ENCODE measurements at regions not wholly inside any gene's neighbourhood (a gene's known extent, or its start where the extent isn't known, plus 50 kb on each side); places are given as distances from the start of the nearest gene placed in this dataset.
"Not testable (repeated sequence)": the region's sequence is repeated elsewhere in the genome, so short reads cannot be mapped to it uniquely, and the experiment has no call there.

DNA sequence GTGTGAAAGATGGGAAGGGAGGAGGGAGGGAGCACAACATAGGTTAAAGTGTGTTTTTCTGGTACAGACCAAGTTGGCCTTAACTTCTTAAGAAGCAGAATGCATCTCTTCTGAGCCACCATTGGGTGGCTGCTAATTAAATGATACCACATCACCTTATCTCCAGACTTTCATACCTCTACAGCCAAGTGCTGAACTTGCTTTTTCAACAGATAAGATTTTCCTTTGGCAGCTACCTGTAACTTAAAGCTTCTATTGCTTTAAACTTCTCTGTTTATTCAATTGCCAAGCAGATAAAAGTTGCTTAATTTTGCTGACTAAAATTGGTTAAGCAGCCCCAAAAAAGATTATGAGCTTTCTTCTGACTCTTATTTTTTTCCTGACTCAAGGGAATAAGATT is 292.4 kb upstream of the SGO1 start:
- DNase-seq (ENCODE audit: low spot score): no peak

DNA sequence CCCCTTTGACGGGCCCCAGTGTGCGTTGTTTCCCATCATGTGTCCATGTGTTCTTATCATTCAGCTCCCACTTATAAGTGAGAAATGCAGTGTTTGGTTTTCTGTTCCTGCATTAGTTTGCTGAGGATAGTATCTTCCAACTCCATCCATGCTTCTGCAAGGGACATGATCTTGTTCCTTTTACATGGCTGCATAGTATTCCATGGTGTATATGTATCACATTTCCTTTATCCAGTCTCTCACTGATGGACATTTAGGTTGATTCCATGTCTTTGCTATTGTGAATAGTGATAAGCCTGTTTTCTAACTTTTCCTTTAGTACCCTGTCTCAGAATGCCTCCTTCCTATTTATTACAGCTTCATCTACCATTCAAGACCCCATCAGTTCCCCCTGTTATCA is 278.2 kb upstream of the SGO1 start:
- not testable (repeated sequence) for DNase-seq (ENCODE audit: low spot score)

DNA sequence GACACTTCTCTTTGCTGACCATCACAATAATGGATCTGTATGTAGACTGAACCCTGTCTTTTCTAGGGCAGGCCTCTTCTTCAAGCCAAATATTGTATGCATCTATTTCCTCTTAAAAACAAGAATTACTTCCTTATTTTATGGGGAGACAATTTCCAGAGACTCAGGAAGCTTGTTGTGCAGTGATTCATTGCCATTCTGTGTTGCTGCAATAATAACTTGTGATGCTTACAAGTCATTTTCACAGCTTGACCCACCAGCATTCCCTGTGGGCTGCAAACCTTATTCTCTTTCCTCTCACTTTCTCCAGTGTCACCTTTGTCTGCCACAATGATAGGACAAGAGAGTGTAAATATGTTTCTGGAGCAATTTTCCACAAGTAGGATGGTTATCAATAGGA is 276.7 kb upstream of the SGO1 start:
- DNase-seq (ENCODE audit: low spot score): no peak

DNA sequence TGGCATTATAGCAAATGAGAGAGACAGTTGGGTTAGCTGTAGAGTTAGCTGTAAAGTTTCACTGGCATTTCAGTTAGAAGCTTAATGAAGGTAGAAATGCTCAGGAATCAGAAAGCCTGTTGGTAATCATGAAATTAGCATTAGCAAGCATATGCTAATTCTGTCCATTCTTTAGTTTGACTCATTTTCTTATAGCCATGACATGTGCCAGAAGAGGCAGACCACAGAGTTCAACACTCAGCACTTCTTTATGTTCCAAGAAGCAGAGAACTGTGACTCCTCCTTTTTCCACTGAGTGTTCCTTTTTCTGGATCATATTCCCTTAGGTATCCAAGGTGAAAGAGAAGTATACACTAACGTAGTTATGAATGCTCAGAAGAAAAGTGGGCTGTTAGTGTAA is 276.2 kb upstream of the SGO1 start:
- DNase-seq (ENCODE audit: low spot score): no peak

DNA sequence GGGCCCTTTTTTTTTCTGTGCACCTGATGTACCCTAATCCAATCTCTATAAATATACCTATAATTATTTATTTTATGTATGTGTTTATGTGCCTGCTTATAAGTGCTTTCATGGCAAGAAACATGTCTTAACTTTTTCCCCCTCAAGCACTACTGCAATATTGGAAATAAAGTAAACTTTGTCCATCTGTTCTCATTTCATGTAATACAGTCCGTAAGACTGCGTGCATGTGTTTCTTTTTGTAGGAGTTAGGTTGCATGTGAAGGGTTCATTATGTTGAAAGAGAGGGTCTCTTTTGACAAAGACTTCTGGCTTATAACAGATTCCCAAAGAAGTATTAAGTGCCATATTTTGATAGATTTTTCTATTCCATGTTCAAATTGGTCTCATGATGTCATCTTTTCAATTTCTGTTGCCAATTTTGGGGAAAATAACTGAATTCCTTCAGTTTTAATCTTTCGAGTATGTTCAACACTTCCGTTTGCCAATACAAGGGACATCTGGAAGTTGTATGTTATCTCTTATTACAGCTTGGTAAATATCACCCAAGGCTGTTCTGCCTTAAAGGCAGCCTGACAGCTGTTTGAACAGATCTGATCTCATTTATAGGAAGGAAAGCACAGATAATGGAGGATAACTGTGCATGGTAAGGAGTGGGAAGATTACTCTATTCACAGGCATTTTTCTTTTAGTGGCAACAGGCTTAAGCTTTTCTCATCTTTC is 273.1 kb upstream of the SGO1 start:
- no peak for DNase-seq (ENCODE audit: low spot score)

DNA sequence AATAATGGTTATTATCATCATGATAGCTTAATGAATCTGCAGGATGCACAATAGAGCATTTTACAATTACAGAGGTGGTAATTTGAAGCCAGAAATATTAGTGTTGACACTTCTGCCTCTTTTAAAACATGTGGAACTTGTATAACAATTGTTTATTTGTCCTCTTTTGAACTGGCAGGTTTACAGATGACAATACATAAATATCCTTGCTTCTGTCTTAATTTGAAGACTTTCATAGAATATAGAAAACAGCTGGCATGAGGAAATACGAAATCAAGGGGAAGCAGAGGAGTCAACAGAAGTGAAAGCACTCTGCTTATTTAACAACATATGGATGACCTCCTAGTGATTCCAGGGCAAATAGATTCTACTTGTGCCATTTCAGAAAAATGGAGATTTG is 270.5 kb upstream of the SGO1 start:
- DNase-seq (ENCODE audit: low spot score): no peak

DNA sequence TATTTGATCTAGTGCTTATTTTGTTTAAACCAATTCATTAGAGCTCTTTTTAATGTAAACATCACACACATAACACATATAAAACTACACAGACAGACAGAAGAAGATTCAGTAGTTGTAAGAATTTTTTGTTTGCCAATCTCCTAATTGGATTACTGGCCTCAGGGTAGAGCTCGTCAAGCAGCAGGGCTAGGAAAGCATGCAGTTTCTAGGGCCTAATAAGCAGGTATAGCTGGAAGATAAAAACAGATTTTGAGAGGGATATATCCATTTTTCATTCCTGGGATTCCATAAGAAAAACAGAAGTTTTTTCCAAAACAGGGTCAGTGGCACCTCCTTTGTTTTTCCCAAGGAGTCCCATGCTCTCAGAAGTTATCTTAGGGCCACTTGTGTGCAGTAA is 265.2 kb upstream of the SGO1 start:
- DNase-seq (ENCODE audit: low spot score): no peak

DNA sequence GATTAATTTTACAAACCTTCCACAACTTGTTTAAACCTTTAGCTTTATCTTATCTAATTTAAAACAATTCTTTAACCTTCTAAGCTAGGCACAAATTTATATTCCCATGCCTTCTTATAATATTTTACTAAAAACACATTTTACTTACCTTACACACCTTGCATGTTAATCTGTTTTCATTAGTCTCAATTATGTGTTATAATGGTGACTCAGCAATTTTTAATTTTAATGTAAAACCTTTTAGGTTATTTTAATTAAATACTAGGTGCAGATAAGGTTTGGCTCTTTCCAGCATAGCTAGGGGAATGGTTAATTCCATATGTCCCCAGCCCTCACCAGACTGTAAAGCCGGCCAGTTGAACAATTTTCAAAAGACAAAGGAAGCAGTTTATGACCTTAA is 264.6 kb upstream of the SGO1 start:
- DNase-seq (ENCODE audit: low spot score): no peak

DNA sequence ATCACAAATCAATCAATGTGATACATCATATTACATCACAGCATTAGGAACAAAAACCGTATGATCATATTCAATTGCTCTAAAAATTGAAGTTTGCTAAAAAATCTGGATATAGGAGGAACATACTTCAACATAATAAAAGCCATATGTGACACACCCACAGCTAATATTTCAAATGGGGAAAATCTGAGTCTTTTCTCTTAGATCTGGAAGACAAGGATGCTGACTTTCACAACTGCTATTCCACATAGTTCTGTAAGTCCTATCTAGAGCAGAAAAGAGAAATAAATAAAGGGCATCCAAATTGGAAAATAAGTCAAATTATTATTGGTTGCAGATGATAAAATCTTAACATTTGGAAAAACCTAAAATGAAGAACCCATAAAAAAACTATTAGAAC is 256.8 kb upstream of the SGO1 start:
- no peak for DNase-seq (ENCODE audit: low spot score)

DNA sequence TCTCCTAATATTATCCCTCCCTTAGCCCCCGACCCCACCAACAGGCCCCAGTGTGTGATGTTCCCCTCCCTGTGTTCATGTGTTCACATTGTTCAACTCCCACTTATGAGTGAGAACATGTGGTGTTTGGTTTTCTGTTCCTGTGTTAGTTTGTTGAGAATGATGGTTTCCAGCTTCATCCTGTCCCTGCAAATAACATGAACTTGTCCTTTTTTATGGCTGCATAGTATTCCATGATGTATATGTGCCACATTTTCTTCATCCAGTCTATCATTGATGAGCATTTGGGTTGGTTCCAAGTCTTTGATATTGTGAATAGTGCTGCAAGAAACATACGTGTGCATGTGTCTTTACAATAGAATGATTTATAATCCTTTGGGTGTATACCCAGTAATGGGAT is 241.3 kb upstream of the SGO1 start:
- DNase-seq (ENCODE audit: low spot score): not testable (repeated sequence)

DNA sequence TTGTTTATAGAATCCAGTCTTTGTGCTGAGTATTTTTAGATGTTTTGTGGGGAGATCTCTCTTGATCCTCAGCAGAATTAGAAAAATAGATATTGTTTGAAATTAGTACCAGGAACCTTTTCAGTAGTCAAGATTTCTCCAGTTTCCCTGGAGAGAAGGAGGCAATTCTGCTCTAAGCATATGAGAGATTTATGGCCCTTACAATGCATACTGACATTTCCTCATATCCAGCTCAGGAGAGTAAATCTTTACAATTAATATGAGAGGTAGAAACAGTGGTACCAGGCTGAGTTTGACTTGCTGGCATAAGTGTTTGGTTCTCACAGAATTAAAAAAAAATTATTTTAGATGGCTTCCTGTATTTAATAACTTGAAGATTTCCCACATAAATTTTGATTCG is 239.1 kb upstream of the SGO1 start:
- no peak for DNase-seq (ENCODE audit: low spot score)

DNA sequence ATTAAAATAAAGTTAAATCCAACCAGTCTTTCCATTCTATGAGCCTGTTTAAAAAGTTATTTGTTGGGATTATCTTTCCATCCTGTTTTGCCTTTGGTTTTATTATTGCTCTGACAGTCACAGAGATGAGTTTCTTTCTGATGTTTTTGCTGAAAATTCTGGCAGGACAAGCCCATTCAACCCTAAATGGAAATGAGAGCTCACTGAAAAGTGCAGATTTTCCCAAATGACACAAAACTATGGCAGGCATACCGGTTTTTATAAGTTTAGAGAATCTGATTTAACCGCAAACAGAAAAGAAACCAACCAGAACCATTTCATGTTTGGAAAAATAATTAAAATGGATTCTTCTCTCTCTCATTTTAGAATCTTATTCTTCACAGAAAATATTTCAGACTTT is 238.1 kb upstream of the SGO1 start:
- no peak for DNase-seq (ENCODE audit: low spot score)

DNA sequence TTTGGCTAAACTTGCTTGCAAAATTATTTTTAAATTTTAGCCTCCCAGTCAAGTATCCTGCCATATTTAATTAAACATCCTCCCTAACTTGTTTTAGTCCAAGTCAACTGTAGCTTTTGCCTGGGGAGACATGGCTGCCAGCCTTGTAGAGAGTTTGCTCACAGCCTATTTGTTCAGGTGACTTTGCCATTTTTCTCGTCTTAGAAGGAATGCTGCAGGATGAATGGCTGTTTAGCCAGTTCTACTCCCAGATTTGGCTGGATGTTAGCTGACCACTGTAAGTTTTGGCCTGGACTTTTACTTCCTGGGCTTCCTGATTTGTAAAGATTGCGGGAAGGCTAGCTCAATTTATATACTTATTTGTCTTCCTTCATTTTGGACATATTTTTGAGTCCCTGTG is 236.4 kb upstream of the SGO1 start:
- DNase-seq (ENCODE audit: low spot score): no peak

DNA sequence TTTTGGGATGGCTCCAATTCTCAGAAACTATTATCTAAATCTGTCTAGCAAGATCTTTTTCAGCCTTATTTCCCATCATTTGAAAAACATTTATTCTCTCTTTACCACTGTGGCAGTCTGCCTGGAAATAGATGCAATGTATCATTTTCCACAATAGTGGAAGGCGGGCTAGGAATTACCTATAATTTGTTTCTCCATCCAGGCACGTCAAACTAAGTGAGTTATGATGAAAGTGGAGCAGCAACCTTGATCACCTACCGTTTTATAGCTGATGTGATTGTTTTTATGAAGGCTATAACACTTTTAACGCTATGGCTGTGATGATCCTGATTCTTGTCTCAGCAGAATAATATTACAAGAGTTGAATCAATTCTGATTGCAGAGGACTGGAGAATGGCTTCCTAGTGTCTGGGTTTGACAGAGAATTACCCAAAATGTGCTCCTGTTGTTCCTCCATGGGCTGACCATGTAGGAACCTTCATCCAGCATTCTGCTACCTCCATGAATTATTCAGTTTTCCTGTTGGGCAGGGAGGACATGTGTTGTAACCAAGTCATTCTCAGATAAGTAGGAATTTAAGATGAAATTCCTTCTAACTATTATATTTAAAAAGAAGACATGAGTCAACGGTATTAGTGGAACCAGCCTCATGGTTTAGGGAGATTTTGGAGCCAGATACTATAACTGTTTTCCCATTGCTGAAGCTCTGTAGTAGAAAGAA is 231.5 kb upstream of the SGO1 start:
- DNase-seq (ENCODE audit: low spot score): no peak

DNA sequence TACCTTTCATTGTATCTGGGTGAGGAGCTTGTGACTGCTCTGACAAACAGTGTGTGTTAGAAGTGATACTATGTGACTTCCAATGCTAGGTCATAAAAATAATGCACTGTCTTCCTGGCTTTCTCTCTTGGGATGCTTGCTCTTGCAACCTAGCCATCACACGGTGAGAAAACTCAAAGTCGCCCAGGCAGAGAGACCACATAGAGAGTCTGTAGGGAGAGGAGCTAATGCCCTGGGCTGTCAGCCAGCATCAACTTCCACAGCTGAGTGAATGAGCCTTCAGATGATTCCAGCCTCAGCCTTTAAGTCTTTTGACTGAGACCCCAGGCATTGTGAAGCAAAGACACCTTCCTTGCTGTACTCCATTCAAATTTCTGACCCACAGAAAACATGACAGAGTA is 220.6 kb upstream of the SGO1 start:
- DNase-seq (ENCODE audit: low spot score): no peak

DNA sequence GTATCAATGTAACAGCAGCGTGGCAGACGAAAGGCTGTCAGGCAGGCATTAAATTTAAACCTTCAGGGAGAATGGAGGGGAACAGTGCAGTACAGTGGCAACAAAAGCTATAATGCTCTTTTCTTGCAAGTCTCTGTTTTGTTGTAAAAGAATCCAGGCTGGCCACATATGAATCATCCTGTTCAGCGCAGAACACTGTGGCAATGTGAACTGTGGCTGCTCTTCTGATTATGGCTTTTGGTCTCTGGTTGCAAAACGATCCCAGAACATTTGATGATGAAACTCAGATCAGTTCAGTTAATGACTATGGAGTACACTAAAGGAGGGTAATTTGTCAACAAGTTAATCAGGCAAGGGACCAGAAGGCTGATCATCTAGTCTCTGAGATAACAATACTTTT is 219.7 kb upstream of the SGO1 start:
- DNase-seq (ENCODE audit: low spot score): peak; percentile 44

DNA sequence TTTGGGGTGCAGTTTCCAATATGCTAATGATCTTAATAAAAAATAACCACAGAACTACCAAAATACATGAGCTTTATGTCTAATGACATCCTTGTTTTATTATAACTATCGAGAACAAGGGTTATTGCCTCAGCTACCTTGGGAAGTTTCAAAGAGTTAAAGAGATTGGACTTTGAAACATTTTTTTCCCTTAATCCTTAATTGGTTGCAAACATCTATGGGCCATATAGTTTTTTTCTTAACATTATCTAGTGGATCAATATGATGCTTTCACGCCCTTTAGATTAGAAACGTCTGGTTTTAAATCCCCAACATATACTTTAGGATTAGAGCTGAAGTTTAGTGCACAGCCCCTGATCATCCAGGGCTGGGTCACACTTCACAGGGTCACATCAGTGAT is 219.2 kb upstream of the SGO1 start:
- DNase-seq (ENCODE audit: low spot score): no peak

DNA sequence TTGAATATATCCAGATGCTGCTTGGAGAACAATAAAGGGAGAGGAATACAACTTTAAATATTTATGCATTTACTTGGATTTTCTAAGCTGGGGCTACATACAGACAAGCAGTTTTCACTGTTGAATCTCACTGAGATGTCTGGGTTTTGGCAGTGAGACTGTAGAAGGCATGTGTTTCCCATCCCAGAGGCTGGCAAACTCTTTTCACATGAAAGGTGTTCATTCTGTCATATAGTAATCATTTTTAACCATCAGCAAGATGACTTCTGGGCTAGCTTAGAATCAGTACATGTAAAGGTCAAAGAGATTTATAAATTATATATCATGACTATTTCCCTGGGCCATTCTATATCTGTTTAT is 218.7 kb upstream of the SGO1 start:
- DNase-seq (ENCODE audit: low spot score): no peak

DNA sequence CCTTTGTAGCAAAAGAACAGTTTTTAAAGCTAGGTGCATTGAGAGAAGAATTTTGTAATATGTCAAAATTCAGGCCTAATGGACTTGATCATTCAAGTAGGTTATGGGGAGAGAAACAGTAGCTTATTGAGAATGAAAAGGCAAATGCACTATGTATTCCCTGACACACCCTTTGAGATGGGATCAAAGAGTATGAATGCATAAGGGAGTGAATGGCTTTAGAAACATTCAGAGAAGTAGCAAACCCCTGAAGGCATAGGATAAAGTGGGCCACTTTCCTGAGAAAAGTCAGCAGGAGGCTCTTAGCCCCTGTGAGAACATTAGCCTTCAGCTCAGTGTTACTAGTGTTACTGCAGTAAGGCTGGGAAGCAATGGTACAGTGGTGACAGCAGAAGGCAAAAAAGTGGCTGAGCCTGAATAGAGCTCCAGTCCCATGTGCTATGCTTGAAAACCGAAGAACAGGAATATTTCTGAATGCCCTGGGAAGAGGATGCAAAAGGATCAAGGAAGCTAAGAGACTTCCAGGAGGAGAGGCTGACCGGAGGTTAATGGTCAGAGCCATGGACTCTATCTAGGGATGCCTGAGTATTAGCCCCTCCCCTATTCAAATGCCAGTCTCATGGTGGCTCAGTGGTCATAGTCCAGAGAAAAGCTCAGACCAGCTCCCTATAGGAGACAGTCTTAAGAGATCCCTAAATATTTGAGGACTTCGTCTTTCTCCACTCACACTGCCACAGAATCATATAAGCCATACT is 218.2 kb upstream of the SGO1 start:
- DNase-seq (ENCODE audit: low spot score): no peak

DNA sequence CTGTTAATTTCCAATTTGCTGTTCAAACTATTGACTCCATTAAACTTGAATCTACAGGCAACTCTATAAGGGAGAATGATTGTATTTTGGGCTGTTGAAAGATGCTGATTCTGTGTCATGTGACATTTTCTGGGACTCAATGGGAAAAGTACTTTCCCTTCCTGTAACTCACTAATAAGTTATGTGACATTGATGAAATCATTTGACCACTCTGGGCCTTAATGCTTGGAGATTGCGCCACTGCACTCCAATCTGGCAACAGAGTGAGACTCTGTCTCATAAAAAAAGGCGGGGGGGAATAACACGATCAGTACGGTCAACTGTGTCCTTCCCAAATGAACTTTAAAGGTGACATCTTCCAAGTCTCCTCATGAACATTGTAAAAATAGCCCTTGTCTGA is 215.2 kb upstream of the SGO1 start:
- no peak for DNase-seq (ENCODE audit: low spot score)

DNA sequence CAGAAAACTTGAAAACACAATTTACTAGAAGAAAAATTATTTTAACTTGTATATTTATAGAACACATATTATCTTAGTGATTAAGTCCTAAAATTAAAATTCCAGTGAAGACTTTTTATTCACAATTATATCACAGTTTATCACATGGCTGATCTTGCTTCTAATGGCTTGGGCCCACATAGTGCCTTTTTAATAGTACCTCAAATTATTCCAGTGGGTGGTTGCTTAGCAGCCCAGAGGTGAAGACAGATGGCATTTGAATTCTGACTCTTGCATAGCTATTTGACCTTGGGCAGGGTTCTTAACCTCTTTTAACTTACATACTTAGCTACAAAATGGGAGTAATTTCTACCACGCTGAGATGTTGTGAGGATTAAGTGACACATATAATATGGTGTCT is 214.7 kb upstream of the SGO1 start:
- no peak for DNase-seq (ENCODE audit: low spot score)

DNA sequence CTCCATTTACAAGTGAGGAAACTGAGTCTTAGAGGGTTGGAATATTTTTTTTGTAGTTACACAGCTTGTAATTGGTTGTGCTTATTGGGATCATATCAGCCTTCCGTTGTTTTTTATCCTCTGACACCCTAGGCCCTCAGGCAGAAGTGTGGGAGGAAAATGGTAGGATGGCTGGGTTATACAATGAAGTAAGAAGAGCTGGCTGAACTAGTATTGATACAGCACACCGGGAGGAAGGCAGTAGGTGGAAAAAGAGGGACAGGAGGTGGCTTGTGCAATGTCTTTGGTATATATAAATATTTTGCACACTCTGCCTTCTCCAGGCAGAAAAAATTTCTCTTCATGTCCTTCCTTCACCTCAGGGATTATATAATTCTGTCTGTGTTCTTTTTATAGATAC is 214.3 kb upstream of the SGO1 start:
- no peak for DNase-seq (ENCODE audit: low spot score)

DNA sequence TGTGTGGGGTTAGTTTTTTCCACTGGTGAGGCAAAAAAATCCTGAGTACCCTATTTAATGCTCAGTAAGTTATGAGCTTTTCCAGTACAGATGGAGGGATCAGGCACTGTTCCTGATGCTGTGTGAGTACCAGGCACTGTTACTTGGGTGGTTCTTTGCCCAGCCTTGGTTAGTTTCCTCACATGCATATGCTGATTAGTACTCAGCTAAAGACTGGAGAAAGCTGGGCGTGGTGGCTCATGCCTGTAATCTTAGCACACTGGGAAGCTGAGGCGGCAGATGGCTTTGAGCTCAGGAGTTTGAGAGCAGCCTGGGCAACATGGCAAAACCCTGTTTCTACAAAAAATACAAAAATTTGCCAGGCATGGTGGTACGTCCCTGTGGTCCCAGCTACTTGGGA is 210.3 kb upstream of the SGO1 start:
- DNase-seq (ENCODE audit: low spot score): no peak

All from AG08395 (cell line).